K562 (cell line): ENCODE measurements at regions not wholly inside any gene's neighbourhood (a gene's known extent, or its start where the extent isn't known, plus 50 kb on each side); places are given as distances from the start of the nearest gene placed in this dataset.
A peak's percentile ranks its signal among the peaks of the same experiment; 100 is the strongest.

Experiments used
- ATAC-seq: fragments of 200-7000 bp; cut with Tn5 transposase; 3 replicates; pipeline ENCODE4 v1.9.1; 2020; ENCODE audit warnings: moderate library complexity
- BruUV-seq: library from RNA; stranded (reverse); fragments of 400-500 nt; replicated peaks from 2 replicates; lab custom pipeline; 2021; lab: Mats Ljungman, UMichigan
- CTCF ChIA-PET: fragments of 300-600 bp; formaldehyde crosslinking; extraction: SDS; loops from one replicate; lab custom pipeline; 2021; ENCODE audit warnings: low intra/inter-chr PET ratio; lab: Yijun Ruan, JAX
- POLR2A ChIA-PET: fragments of 300-600, 350-650 bp; sonication (Branson Sonifier 250); formaldehyde crosslinking; extraction: SDS; loops from one replicate; lab custom pipeline; 2021; ENCODE audit warnings: antibody characterized with exemption, inconsistent platforms; lab: Yijun Ruan, JAX
- DNase-seq, 4 experiments: peaks; one replicate each; pipeline versions ENCODE4 v3.0.0 to v3.0.0-alpha.2; 2011 to 2018; ENCODE audit warnings: low spot score in 3 of 4, mixed read lengths in 3 of 4; ENCODE audit errors: extremely low read depth in 1 of 4
- FAIRE-seq: peaks from 2 replicates; lab custom pipeline; 2011; peaks lifted over from hg19 to GRCh38; lab: Jason Lieb, UNC
- H2AFZ ChIP-seq: 2 replicates; pipeline ENCODE4 v1.6.0; 2011; ENCODE audit warnings: low read depth, low read length, control low read depth, inconsistent platforms
- H3K27ac ChIP-seq: fragments of 200-600 bp; 3 replicates; pipeline ENCODE4 v1.8.0; 2011; ENCODE audit warnings: low read depth, mild to moderate bottlenecking, control low read depth, inconsistent platforms, low read length, moderate library complexity, mixed read lengths; ENCODE audit errors: extremely low read depth
- H3K27me3 ChIP-seq, 2 experiments: fragments of 300-600 bp in 1 of 2; 2 replicates in 1 of 2; 3 replicates in 1 of 2; pipeline versions ENCODE4 v1.6.0 to v1.8.0; 2011; ENCODE audit warnings: inconsistent platforms in 2 of 2, low read length in 2 of 2, mild to moderate bottlenecking in 1 of 2, mixed read lengths in 1 of 2, moderate library complexity in 1 of 2; ENCODE audit not compliant: control insufficient read depth in 2 of 2, insufficient read depth in 2 of 2
- H3K36me3 ChIP-seq: fragments of 300-600 bp; 3 replicates; pipeline ENCODE4 v1.8.0; 2011; ENCODE audit warnings: mild to moderate bottlenecking, low read length, inconsistent platforms; ENCODE audit not compliant: control insufficient read depth, insufficient read depth
- H3K4me1 ChIP-seq, 2 experiments: fragments of 200-600 bp in 1 of 2; replicated peaks in 1 of 2; 2 replicates in 1 of 2; 3 replicates in 1 of 2; pipeline versions ENCODE4 v1.5.1 to v1.8.0; 2011; ENCODE audit warnings: inconsistent platforms in 2 of 2, low read length in 2 of 2, mild to moderate bottlenecking in 1 of 2, mixed read lengths in 1 of 2, moderate library complexity in 1 of 2; ENCODE audit not compliant: control insufficient read depth in 2 of 2, insufficient read depth in 2 of 2
- H3K4me2 ChIP-seq: 2 replicates; pipeline ENCODE4 v1.6.1; 2011; ENCODE audit warnings: low read length, control low read depth, inconsistent platforms, mixed read lengths; ENCODE audit not compliant: insufficient read depth
- H3K4me3 ChIP-seq: fragments of 200-600 bp; sonication (generic), shearing (Covaris generic); 2 replicates; pipeline ENCODE4 v1.5.1; 2016; ENCODE audit warnings: control low read depth, inconsistent platforms
- H3K79me2 ChIP-seq: fragments of 200-600 bp; 3 replicates; pipeline ENCODE4 v1.8.0; 2011; ENCODE audit warnings: low read length, inconsistent platforms; ENCODE audit not compliant: control insufficient read depth, insufficient read depth
- H3K9ac ChIP-seq, 2 experiments: 2 replicates each; pipeline versions ENCODE4 v1.6.0 to v1.6.1; 2011; ENCODE audit warnings: low read depth in 2 of 2, low read length in 2 of 2, control low read depth in 1 of 2, inconsistent platforms in 1 of 2, mild to moderate bottlenecking in 1 of 2, mixed read lengths in 1 of 2; ENCODE audit not compliant: insufficient read depth in 1 of 2
- H3K9me1 ChIP-seq: one replicate; pipeline ENCODE4 v1.6.0; 2011; ENCODE audit warnings: inconsistent platforms, mild to moderate bottlenecking, low read length, moderate library complexity; ENCODE audit not compliant: control insufficient read depth, insufficient read depth
- H3K9me3 ChIP-seq: replicated peaks from 2 replicates; pipeline ENCODE4 v1.5.1; 2011; ENCODE audit warnings: low read depth, low read length, inconsistent platforms; ENCODE audit not compliant: control insufficient read depth, insufficient read depth
- H4K20me1 ChIP-seq: replicated peaks from 2 replicates; pipeline ENCODE4 v1.6.1; 2011; ENCODE audit warnings: low read length, inconsistent platforms, mixed read lengths; ENCODE audit not compliant: control insufficient read depth, insufficient read depth
- ADNP ChIP-seq: fragments of 200-800 bp; sonication (Bioruptor generic); IDR thresholded peaks from 2 replicates; pipeline ENCODE4 v1.6.1; 2016; ENCODE audit warnings: missing genetic modification characterization, missing compliant biosample characterization
- ARID1B ChIP-seq: fragments of 450-650 bp; IDR thresholded peaks from 2 replicates; pipeline ENCODE4 v1.6.1; 2016; ENCODE audit warnings: antibody characterized with exemption, mild to moderate bottlenecking, inconsistent platforms
- C11orf30 ChIP-seq: fragments of 450-650 bp; IDR thresholded peaks from 2 replicates; pipeline ENCODE4 v1.6.1; 2016; ENCODE audit warnings: low read depth, mild to moderate bottlenecking
- DIDO1 ChIP-seq: fragments of 450-650 bp; IDR thresholded peaks from 2 replicates; pipeline ENCODE4 v1.6.1; 2016; ENCODE audit warnings: low read depth, missing biosample characterization, missing genetic modification characterization
- ETV5 ChIP-seq: sonication (generic); formaldehyde crosslinking; IDR thresholded peaks from 2 replicates; pipeline ENCODE4 v1.4.0; 2020; ENCODE audit warnings: low read depth, mild to moderate bottlenecking, missing genetic modification reagents
- LARP7 ChIP-seq: fragments of 450-650 bp; IDR thresholded peaks from 2 replicates; pipeline ENCODE4 v1.6.1; 2016
- MAFF ChIP-seq: IDR thresholded peaks from 2 replicates; pipeline ENCODE4 v1.6.1; 2012; ENCODE audit warnings: low read length, improper control_type of control experiment
- MAFG ChIP-seq: fragments of 450-650 bp; conservative IDR thresholded peaks from 2 replicates; pipeline ENCODE4 v1.6.1; 2016; ENCODE audit warnings: missing genetic modification characterization, missing compliant biosample characterization
- MAFK ChIP-seq: IDR thresholded peaks from 2 replicates; pipeline ENCODE4 v1.6.1; 2011; ENCODE audit warnings: low read length, improper control_type of control experiment
- NFATC3 ChIP-seq: fragments of 450-650 bp; IDR thresholded peaks from 2 replicates; pipeline ENCODE4 v1.6.1; 2017; ENCODE audit warnings: mild to moderate bottlenecking
- NFE2 ChIP-seq: IDR thresholded peaks from 2 replicates; pipeline ENCODE4 v1.6.1; 2014; ENCODE audit warnings: antibody characterized with exemption, low read depth
- NFE2L1 ChIP-seq: fragments of 450-650 bp; IDR thresholded peaks from 2 replicates; pipeline ENCODE4 v1.6.1; 2016; ENCODE audit warnings: missing genetic modification characterization, low read depth, mild to moderate bottlenecking, missing compliant biosample characterization, moderate library complexity, borderline replicate concordance
- NFIC ChIP-seq: fragments of 450-650 bp; IDR thresholded peaks from 2 replicates; pipeline ENCODE4 v1.6.1; 2017; ENCODE audit warnings: mild to moderate bottlenecking, inconsistent platforms
- NR2C1 ChIP-seq, 2 experiments: fragments of 450-650 bp; IDR thresholded peaks; 2 replicates each; pipeline ENCODE4 v1.6.1; 2017; ENCODE audit warnings: mild to moderate bottlenecking in 2 of 2, antibody characterized with exemption in 1 of 2, inconsistent platforms in 1 of 2, missing compliant biosample characterization in 1 of 2, missing genetic modification characterization in 1 of 2
- POLR2B ChIP-seq: fragments of 450-650 bp; IDR thresholded peaks from 2 replicates; pipeline ENCODE4 v1.6.1; 2018; ENCODE audit warnings: low read depth; ENCODE audit not compliant: partially characterized antibody
- SMARCE1 ChIP-seq: fragments of 450-650 bp; IDR thresholded peaks from 2 replicates; pipeline ENCODE4 v1.7.1; 2016; ENCODE audit warnings: mild to moderate bottlenecking
- ZNF316 ChIP-seq: fragments of 450-650 bp; IDR thresholded peaks from 2 replicates; pipeline ENCODE4 v1.6.1; 2016
- WGBS: fragments of 100-300 bp; shearing (Covaris generic); methylation state at CpG from one replicate; pipeline ENCODE4 v1.1.6; 2016; ENCODE audit warnings: low coverage, mixed read lengths; ENCODE audit not compliant: insufficient coverage; ENCODE audit errors: missing lambda C conversion rate; 5-methylcytosine and 5-hydroxymethylcytosine counted together
- in situ Hi-C: fragments of 300-500 bp; cut with MboI; formaldehyde crosslinking; loops from 4 replicates; pipeline ENCODE4 v1.15.0; 2018; ENCODE audit warnings: inconsistent platforms, mixed read lengths
- intact Hi-C: fragments of 100-400 bp; cut with micrococcal nuclease; formaldehyde crosslinking; loops from 2 replicates; pipeline ENCODE4 v1.14.2; 2022
- TF ChIP-seq, protein P1 (sequence below): sonication (generic); formaldehyde crosslinking; IDR thresholded peaks from 2 replicates; pipeline ENCODE4 v1.8.0; 2022; ENCODE audit warnings: missing genetic modification reagents, mild to moderate bottlenecking, moderate library complexity, borderline replicate concordance
- TF ChIP-seq, protein P2 (sequence below): sonication (generic); formaldehyde crosslinking; IDR thresholded peaks from 2 replicates; pipeline ENCODE4 v1.9.0; 2022; ENCODE audit warnings: mild to moderate bottlenecking, missing genetic modification reagents
- TF ChIP-seq, protein P3 (sequence below): fragments of 250-450 bp; sonication (Bioruptor Pico); IDR thresholded peaks from 2 replicates; pipeline ENCODE4 v1.5.0; 2020; ENCODE audit warnings: mild to moderate bottlenecking

DNA sequence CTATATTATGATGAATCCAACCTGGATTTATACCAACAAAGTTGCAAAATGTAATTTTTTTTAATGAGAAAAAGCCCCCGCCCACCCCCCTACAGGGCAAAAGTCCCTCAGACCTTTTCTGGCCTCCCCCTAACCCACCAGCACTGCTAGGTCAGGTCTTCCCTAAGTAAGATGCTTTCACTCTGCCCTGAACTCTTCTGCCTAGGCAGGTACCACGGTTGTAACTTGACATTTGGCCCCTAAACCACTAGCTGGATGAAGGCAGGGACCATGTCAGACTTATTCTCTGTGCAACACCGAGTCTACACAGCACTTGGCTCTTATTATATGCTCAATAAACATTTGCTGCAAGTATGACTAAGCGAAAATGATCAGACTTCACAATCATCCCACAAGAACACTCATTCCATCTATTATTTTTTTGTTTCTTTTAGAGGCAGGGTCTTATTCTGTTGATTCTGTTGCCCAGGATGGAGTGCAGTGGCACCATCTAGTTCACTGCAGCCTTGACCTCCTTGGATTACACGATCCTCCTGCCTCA is 63.2 kb downstream of the SPRING1 start:
- ChIA-PET CTCF (interaction anchor here (0.6 kb wide), 1 partner anchor 22 kb away, joined by 3 read pairs; no protein-coding TSS in a partner anchor), POLR2A (no interaction called here)
- no peaks in the 10 kb centered on the region for H3K9me3 ChIP-seq
- H3K9ac ChIP-seq, result no peak overlapping the region
- FAIRE-seq, result no peak
- no peak for ATAC-seq
- in situ Hi-C loops (loop anchor here (25.0 kb wide), 1 partner anchor 687 kb away; no protein-coding TSS in a partner anchor), intact Hi-C loops (no loop called here)
- no peaks in the 10 kb centered on the region; a peak in 2 of 5 replicates for H3K4me1 ChIP-seq
- H3K27ac ChIP-seq, result no peak overlapping the region
- H3K4me3 ChIP-seq, result no peak overlapping the region
- H2AFZ ChIP-seq, result no peak overlapping the region
- no peaks in the 10 kb centered on the region for H3K27me3 ChIP-seq
- no peak for DNase-seq
- no peaks in the 10 kb centered on the region for H3K36me3 ChIP-seq
- no peaks in the 10 kb centered on the region for H3K79me2 ChIP-seq
- H3K4me2 ChIP-seq, result no peak overlapping the region
- TF ChIP-seq ETV5 (CRISPR knock-in tag) (no peak), DIDO1 (tag) (no peak), LARP7 (no peak), NFIC (no peak), NFE2 (peak; percentile 74), MAFG (tag) (peak; percentile 80), MAFF (peak; percentile 54), NFATC3 (no peak), ADNP (no peak), ZNF316 (peak; percentile 78), MAFK (peak; percentile 43; the same call in 1 of the 2 replicates), NR2C1 (IDR thresholded peaks at IDR 0.05) (no peak), NR2C1 (tag; IDR thresholded peaks at IDR 0.05) (no peak), POLR2B (no peak), C11orf30 (peak; percentile 70), ARID1B (no peak), SMARCE1 (no peak), NFE2L1 (peak; percentile 48; the same call in 1 of the 2 replicates)
- TF ChIP-seq, protein P1, sequence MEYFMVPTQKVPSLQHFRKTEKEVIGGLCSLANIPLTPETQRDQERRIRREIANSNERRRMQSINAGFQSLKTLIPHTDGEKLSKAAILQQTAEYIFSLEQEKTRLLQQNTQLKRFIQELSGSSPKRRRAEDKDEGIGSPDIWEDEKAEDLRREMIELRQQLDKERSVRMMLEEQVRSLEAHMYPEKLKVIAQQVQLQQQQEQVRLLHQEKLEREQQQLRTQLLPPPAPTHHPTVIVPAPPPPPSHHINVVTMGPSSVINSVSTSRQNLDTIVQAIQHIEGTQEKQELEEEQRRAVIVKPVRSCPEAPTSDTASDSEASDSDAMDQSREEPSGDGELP (CRISPR knock-in tag), result no peak
- TF ChIP-seq, protein P2, sequence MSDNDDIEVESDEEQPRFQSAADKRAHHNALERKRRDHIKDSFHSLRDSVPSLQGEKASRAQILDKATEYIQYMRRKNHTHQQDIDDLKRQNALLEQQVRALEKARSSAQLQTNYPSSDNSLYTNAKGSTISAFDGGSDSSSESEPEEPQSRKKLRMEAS (CRISPR knock-in tag), result no peak
- TF ChIP-seq, protein P3, sequence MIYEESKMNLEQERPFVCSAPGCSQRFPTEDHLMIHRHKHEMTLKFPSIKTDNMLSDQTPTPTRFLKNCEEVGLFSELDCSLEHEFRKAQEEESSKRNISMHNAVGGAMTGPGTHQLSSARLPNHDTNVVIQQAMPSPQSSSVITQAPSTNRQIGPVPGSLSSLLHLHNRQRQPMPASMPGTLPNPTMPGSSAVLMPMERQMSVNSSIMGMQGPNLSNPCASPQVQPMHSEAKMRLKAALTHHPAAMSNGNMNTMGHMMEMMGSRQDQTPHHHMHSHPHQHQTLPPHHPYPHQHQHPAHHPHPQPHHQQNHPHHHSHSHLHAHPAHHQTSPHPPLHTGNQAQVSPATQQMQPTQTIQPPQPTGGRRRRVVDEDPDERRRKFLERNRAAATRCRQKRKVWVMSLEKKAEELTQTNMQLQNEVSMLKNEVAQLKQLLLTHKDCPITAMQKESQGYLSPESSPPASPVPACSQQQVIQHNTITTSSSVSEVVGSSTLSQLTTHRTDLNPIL (CRISPR knock-in tag), result no peak
- H3K9me1 ChIP-seq, result no peaks in the 10 kb centered on the region
- no TSS peak for BruUV-seq
- no peaks in the 10 kb centered on the region for H4K20me1 ChIP-seq
- WGBS, result 28% methylated on average over 5 of the region's 5 CpGs
